ENCODE measurements at regions not wholly inside any gene's neighbourhood (a gene's known extent, or its start where the extent isn't known, plus 50 kb on each side); places are given as distances from the start of the nearest gene placed in this dataset.

DNA sequence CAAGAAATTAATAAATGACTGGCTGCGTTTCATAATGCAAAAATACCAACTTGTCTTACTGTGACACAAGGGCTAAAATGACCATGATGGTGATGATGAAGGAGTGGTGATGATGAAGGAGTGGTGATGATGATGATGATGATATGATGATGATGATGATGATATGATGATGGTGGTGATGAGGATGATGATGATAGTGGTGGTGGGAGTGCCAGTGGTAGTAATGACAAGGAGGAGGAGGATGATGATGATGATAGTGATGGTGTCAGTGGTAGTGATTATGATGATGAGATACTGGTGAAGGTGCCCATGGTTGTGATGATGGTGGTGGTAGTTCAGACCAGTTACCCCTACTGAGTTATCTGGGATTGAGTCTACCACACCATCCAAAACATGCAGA is 265.9 kb downstream of the FGFR2 start:
- Mint-ChIP-seq H3K27ac (ENCODE audit: unreplicated experiment) (no peak overlapping the region), H3K4me1 (ENCODE audit: low read depth, unreplicated experiment) (peaks cover 20% of the 10 kb centered on the region), H3K27me3 (ENCODE audit: insufficient read depth, unreplicated experiment) (no peaks in the 10 kb centered on the region), H3K4me3 (ENCODE audit: unreplicated experiment) (no peak overlapping the region), H3K36me3 (ENCODE audit: insufficient read depth, unreplicated experiment) (no peaks in the 10 kb centered on the region), H3K9me3 (ENCODE audit: unreplicated experiment) (no peaks in the 10 kb centered on the region)
- POLR2A ChIA-PET, result no interaction called here
- Histone ChIP-seq H3K9me3 (no peaks in the 10 kb centered on the region; the same call in 1 of the 2 replicates), H3K4me3 (ENCODE audit: low read depth, low read length) (no peak overlapping the region), H3K36me3 (ENCODE audit: control insufficient read depth, insufficient read depth, low read length) (no peaks in the 10 kb centered on the region), H3K4me1 (peaks cover 54% of the 10 kb centered on the region), H3K27me3 (replicated peaks; ENCODE audit: control insufficient read depth, insufficient read depth, low read length) (no peaks in the 10 kb centered on the region)
- CTCF ChIA-PET, result no interaction called here
- intact Hi-C loops (cut with micrococcal nuclease; ENCODE audit: unreplicated experiment), result no loop called here
- BruUV-seq (replicated peaks), result no TSS peak
- no peak for DNase-seq
- TF ChIP-seq, protein P1, sequence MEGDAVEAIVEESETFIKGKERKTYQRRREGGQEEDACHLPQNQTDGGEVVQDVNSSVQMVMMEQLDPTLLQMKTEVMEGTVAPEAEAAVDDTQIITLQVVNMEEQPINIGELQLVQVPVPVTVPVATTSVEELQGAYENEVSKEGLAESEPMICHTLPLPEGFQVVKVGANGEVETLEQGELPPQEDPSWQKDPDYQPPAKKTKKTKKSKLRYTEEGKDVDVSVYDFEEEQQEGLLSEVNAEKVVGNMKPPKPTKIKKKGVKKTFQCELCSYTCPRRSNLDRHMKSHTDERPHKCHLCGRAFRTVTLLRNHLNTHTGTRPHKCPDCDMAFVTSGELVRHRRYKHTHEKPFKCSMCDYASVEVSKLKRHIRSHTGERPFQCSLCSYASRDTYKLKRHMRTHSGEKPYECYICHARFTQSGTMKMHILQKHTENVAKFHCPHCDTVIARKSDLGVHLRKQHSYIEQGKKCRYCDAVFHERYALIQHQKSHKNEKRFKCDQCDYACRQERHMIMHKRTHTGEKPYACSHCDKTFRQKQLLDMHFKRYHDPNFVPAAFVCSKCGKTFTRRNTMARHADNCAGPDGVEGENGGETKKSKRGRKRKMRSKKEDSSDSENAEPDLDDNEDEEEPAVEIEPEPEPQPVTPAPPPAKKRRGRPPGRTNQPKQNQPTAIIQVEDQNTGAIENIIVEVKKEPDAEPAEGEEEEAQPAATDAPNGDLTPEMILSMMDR (IDR thresholded peaks at IDR 0.05; ENCODE audit: insufficient read depth in 1 of 2, low read depth in 1 of 2, low read length in 1 of 2, severe bottlenecking in 1 of 2, unreplicated experiment in 1 of 2), result no peak

DNA sequence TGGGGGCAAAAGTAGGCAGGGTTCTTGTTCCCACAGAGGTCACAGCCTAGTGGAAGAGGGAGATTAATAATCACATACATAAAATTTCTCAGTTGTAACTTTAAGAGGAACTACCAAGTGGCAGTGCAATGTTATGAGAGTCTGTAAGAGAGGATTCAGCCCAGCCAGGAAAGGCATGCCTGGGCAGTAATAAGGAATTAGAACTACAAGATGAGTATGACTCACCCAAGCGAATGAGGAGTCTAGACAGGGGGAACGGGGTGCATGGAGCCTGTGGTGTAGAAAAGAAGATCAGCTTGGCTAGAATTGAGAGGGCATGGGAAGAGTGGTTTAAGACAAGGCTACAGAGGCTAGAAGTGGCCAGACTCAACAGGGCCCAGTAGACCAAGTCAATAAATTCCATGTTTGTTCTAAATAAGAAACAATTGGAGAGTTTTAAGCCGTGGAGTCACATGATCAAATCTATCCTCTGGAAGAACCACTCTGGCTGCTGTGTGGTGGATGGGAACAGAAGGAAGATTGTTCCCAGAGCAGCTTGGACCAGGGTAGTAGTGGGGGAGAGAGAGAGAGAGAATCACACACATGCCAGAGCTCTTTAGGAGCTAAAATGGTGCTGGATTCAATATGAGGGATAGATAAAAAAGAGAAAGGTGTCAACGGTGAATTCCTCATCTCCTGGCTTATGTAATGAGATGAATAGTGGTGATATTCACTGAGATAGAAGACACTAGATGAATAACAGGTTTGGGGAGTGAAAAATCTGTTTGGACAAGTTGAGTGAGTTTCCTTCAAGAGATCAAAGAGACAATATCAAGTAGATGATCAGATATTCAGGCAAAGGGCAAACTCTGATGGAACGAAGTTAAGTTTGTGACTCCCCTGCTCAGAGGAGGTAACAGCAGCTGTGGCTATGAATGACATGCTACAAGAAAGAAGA is 265.1 kb downstream of the FGFR2 start:
- Mint-ChIP-seq H3K4me3 (ENCODE audit: unreplicated experiment) (no peak overlapping the region), H3K27me3 (ENCODE audit: insufficient read depth, unreplicated experiment) (no peaks in the 10 kb centered on the region), H3K9me3 (ENCODE audit: unreplicated experiment) (no peaks in the 10 kb centered on the region), H3K4me1 (ENCODE audit: low read depth, unreplicated experiment) (peaks cover 25% of the 10 kb centered on the region), H3K36me3 (ENCODE audit: insufficient read depth, unreplicated experiment) (no peaks in the 10 kb centered on the region), H3K27ac (ENCODE audit: unreplicated experiment) (no peak overlapping the region)
- TF ChIP-seq, protein P1 (IDR thresholded peaks at IDR 0.05; ENCODE audit: insufficient read depth in 1 of 2, low read depth in 1 of 2, low read length in 1 of 2, severe bottlenecking in 1 of 2, unreplicated experiment in 1 of 2), result no peak
- Histone ChIP-seq H3K9me3 (no peaks in the 10 kb centered on the region), H3K36me3 (ENCODE audit: control insufficient read depth, insufficient read depth, low read length) (no peaks in the 10 kb centered on the region), H3K27me3 (replicated peaks; ENCODE audit: control insufficient read depth, insufficient read depth, low read length) (no peaks in the 10 kb centered on the region), H3K4me3 (ENCODE audit: low read depth, low read length) (no peak overlapping the region), H3K4me1 (peaks cover 56% of the 10 kb centered on the region)
- CTCF ChIA-PET, result no interaction called here
- intact Hi-C loops (cut with micrococcal nuclease; ENCODE audit: unreplicated experiment), result no loop called here
- no TSS peak for BruUV-seq (replicated peaks)
- POLR2A ChIA-PET, result no interaction called here
- DNase-seq, result peak in 1 of 2 experiments; percentile 38

DNA sequence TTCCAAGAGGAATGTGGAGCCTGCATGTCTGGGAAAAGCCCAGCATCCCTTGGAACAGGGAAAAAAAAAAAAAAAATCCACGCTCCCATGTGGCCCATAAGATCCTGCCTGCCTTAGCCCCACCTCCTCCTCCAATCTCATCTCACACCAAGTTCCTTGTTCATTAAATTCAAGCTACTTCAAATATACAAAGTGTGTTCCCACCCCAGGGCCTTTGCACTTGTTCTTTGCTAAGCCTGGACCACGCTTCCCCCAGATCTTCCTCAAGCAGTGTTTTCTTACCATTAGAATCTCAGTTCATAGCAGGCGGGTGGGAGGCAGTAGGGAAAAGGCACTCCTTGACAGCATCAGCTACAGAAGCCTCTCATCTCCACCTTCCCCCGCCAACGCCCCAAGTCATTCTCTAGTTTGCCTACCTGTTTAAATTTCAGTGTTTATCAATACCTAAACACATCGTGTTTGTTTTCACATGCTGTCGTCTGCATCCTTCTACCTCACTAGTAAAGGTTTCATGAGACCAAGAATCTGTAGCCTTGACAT is 262.8 kb downstream of the FGFR2 start:
- no peaks in the 10 kb centered on the region for H3K36me3 ChIP-seq (ENCODE audit: control insufficient read depth, insufficient read depth, low read length)
- BruUV-seq (replicated peaks), result no TSS peak
- H3K4me1 ChIP-seq, result peaks cover 80% of the 10 kb centered on the region
- ChIA-PET CTCF (no interaction called here), POLR2A (no interaction called here)
- Mint-ChIP-seq H3K4me3 (ENCODE audit: unreplicated experiment) (no peak overlapping the region), H3K4me1 (ENCODE audit: low read depth, unreplicated experiment) (peaks cover 44% of the 10 kb centered on the region), H3K27ac (ENCODE audit: unreplicated experiment) (peak overlapping the region; percentile 61), H3K9me3 (ENCODE audit: unreplicated experiment) (no peaks in the 10 kb centered on the region), H3K27me3 (ENCODE audit: insufficient read depth, unreplicated experiment) (no peaks in the 10 kb centered on the region), H3K36me3 (ENCODE audit: insufficient read depth, unreplicated experiment) (no peaks in the 10 kb centered on the region)
- no peak for DNase-seq
- TF ChIP-seq, protein P1 (IDR thresholded peaks at IDR 0.05; ENCODE audit: insufficient read depth in 1 of 2, low read depth in 1 of 2, low read length in 1 of 2, severe bottlenecking in 1 of 2, unreplicated experiment in 1 of 2), result no peak
- intact Hi-C loops (cut with micrococcal nuclease; ENCODE audit: unreplicated experiment), result no loop called here
- no peak overlapping the region for H3K4me3 ChIP-seq (ENCODE audit: low read depth, low read length)
- H3K9me3 ChIP-seq, result no peaks in the 10 kb centered on the region
- H3K27me3 ChIP-seq (replicated peaks; ENCODE audit: control insufficient read depth, insufficient read depth, low read length), result no peaks in the 10 kb centered on the region
